ENCODE measurements at regions not wholly inside any gene's neighbourhood (a gene's known extent, or its start where the extent isn't known, plus 50 kb on each side); places are given as distances from the start of the nearest gene placed in this dataset.

- TF ChIP-seq REST (IDR thresholded peaks at IDR 0.05; ENCODE audit: unreplicated experiment) (no peak), ETS1 (IDR thresholded peaks at IDR 0.05) (no peak), CREB1 (CRISPR knock-in tag; IDR thresholded peaks at IDR 0.05; ENCODE audit: low read depth) (no peak), STAT1 (IDR thresholded peaks at IDR 0.05; ENCODE audit: unreplicated experiment) (no peak), ZNF331 (CRISPR knock-in tag; IDR thresholded peaks at IDR 0.05; ENCODE audit: low read depth) (no peak)
Observed at GRCh38 chrX:88560673-88561330, 186.2 kb upstream of the CPXCR1 start (continued).

DNA sequence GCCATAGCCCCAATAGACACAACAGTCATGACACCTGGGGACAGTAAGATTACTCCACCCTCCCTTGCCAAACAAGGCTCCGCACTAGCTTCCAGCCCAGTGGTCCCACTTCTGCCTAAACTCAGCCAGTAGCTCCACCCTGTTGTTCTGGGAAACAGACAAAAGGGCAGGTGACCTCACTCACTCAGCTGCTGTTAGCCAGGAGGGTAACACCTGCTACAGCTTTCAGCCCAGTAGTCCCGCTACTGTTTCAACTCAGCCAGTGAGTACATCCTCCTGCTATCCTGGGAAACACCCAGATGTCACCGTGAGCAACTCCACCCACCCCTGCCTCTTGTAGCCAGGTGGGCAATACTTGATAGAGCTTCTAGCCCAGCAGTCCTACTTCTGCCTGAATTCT, 162.7 kb upstream of the CPXCR1 start:
- Histone ChIP-seq H2AFZ (no peak overlapping the region), H3K4me3 (no peak overlapping the region), H3K27ac (ENCODE audit: low read depth) (no peak overlapping the region), H3K79me2 (replicated peaks; ENCODE audit: insufficient read depth) (no peaks in the 10 kb centered on the region), H3K27me3 (ENCODE audit: insufficient read depth) (no peaks in the 10 kb centered on the region), H3K4me1 (ENCODE audit: insufficient read depth) (no peaks in the 10 kb centered on the region), H3K4me2 (no peak overlapping the region), H3K9me2 (ENCODE audit: insufficient read depth) (no peaks in the 10 kb centered on the region), H3F3A (replicated peaks; ENCODE audit: low read depth) (no peaks in the 10 kb centered on the region), H4K20me1 (replicated peaks; ENCODE audit: insufficient read depth) (no peaks in the 10 kb centered on the region), H3K36me3 (ENCODE audit: insufficient read depth) (no peaks in the 10 kb centered on the region)
- Mint-ChIP-seq H3K4me3 (no peak overlapping the region), H3K36me3 (ENCODE audit: low read depth) (no peaks in the 10 kb centered on the region), H3K27me3 (ENCODE audit: insufficient read depth, low read depth, poor library complexity) (no peaks in the 10 kb centered on the region), H3K9me3 (no peaks in the 10 kb centered on the region; the same call in 1 of the 3 replicates), H3K27ac (no peak overlapping the region), H3K4me1 (no peaks in the 10 kb centered on the region)
- DNase-seq (ENCODE audit: low spot score) (no peak), ATAC-seq (no peak)
- TF ChIP-seq ETS1 (IDR thresholded peaks at IDR 0.05) (no peak), NANOG (IDR thresholded peaks at IDR 0.05; ENCODE audit: borderline replicate concordance) (no peak), ZNF331 (CRISPR knock-in tag; IDR thresholded peaks at IDR 0.05; ENCODE audit: low read depth) (no peak), CREB1 (CRISPR knock-in tag; IDR thresholded peaks at IDR 0.05; ENCODE audit: low read depth) (no peak), EZH2phosphoT487 (IDR thresholded peaks at IDR 0.05; ENCODE audit: unreplicated experiment) (no peak), JUNB (IDR thresholded peaks at IDR 0.05; ENCODE audit: unreplicated experiment) (no peak), STAT1 (IDR thresholded peaks at IDR 0.05; ENCODE audit: unreplicated experiment) (no peak), ZNF114 (CRISPR knock-in tag; IDR thresholded peaks at IDR 0.05) (no peak), EZH2 (IDR thresholded peaks at IDR 0.05; ENCODE audit: low read depth, unreplicated experiment) (no peak), REST (IDR thresholded peaks at IDR 0.05; ENCODE audit: unreplicated experiment) (no peak), POLR2AphosphoS5 (IDR thresholded peaks at IDR 0.05; ENCODE audit: low read depth) (no peak)
- TF ChIP-seq, protein P1, sequence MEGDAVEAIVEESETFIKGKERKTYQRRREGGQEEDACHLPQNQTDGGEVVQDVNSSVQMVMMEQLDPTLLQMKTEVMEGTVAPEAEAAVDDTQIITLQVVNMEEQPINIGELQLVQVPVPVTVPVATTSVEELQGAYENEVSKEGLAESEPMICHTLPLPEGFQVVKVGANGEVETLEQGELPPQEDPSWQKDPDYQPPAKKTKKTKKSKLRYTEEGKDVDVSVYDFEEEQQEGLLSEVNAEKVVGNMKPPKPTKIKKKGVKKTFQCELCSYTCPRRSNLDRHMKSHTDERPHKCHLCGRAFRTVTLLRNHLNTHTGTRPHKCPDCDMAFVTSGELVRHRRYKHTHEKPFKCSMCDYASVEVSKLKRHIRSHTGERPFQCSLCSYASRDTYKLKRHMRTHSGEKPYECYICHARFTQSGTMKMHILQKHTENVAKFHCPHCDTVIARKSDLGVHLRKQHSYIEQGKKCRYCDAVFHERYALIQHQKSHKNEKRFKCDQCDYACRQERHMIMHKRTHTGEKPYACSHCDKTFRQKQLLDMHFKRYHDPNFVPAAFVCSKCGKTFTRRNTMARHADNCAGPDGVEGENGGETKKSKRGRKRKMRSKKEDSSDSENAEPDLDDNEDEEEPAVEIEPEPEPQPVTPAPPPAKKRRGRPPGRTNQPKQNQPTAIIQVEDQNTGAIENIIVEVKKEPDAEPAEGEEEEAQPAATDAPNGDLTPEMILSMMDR (conservative IDR thresholded peaks at IDR 0.05; ENCODE audit: low read depth in 2 of 2): no peak

Data from GM23338 (cell line).